Karpas-422 (cell line): ENCODE measurements at regions not wholly inside any gene's neighbourhood (a gene's known extent, or its start where the extent isn't known, plus 50 kb on each side); places are given as distances from the start of the nearest gene placed in this dataset.

ENCODE experiments used
- DNase-seq: peaks from one replicate; pipeline ENCODE4 v3.0.0-alpha.2; 2015
- H2AFZ ChIP-seq: fragments of 200-600 bp; sonication (generic); 2 replicates; pipeline ENCODE4 v1.6.1; 2014; ENCODE audit warnings: antibody characterized with exemption, low read length, mixed read lengths
- H3K27ac ChIP-seq: fragments of 200-600 bp; sonication (generic); 2 replicates; pipeline ENCODE4 v1.5.1; 2014; ENCODE audit warnings: mild to moderate bottlenecking, low read length, moderate library complexity
- H3K27me3 ChIP-seq: fragments of 200-600 bp; sonication (generic); 2 replicates; pipeline ENCODE4 v1.6.1; 2014; ENCODE audit warnings: low read length, mixed read lengths
- H3K36me3 ChIP-seq: fragments of 200-600 bp; sonication (generic); 2 replicates; pipeline ENCODE4 v1.6.1; 2014; ENCODE audit warnings: low read length, mixed read lengths; ENCODE audit not compliant: insufficient read depth
- H3K4me1 ChIP-seq: fragments of 200-600 bp; sonication (generic); 2 replicates; pipeline ENCODE4 v1.6.1; 2014; ENCODE audit warnings: mild to moderate bottlenecking, low read length, mixed read lengths
- H3K4me2 ChIP-seq: fragments of 200-600 bp; sonication (generic); 2 replicates; pipeline ENCODE4 v1.6.1; 2014; ENCODE audit warnings: low read length, low read depth, mild to moderate bottlenecking; ENCODE audit not compliant: poor library complexity, severe bottlenecking
- H3K4me3 ChIP-seq: fragments of 200-600 bp; sonication (generic); 2 replicates; pipeline ENCODE4 v1.5.1; 2014; ENCODE audit warnings: mild to moderate bottlenecking, antibody characterized with exemption, low read length, mixed read lengths
- H3K79me2 ChIP-seq: fragments of 200-600 bp; sonication (generic); 2 replicates; pipeline ENCODE4 v1.6.1; 2014; ENCODE audit warnings: mild to moderate bottlenecking, low read length, mixed read lengths
- H3K9ac ChIP-seq: fragments of 200-600 bp; sonication (generic); 2 replicates; pipeline ENCODE4 v1.6.0; 2014; ENCODE audit warnings: low read length
- H3K9me2 ChIP-seq: fragments of 200-600 bp; sonication (generic), shearing (Covaris generic); replicated peaks from 2 replicates; pipeline ENCODE4 v1.6.0; 2014; ENCODE audit warnings: mild to moderate bottlenecking, low read length, moderate library complexity; ENCODE audit not compliant: insufficient read depth
- H3K9me3 ChIP-seq: fragments of 300-700, 200-600 bp; sonication (generic); 2 replicates; pipeline ENCODE4 v1.6.1; 2014; ENCODE audit warnings: low read length, mixed read lengths
- H4K20me1 ChIP-seq: fragments of 200-600 bp; sonication (generic); 2 replicates; pipeline ENCODE4 v1.6.1; 2014; ENCODE audit warnings: mild to moderate bottlenecking, antibody characterized with exemption, low read length, low read depth; ENCODE audit not compliant: insufficient read depth

- Histone ChIP-seq H3K9me2 (no peaks in the 10 kb centered on the region), H3K79me2 (no peaks in the 10 kb centered on the region), H3K4me2 (no peak overlapping the region), H2AFZ (no peak overlapping the region), H3K27ac (no peak overlapping the region), H4K20me1 (no peaks in the 10 kb centered on the region), H3K36me3 (no peaks in the 10 kb centered on the region), H3K4me3 (no peak overlapping the region), H3K9ac (no peak overlapping the region), H3K9me3 (peaks cover 6% of the 10 kb centered on the region; the same call in 1 of the 2 replicates), H3K4me1 (no peaks in the 10 kb centered on the region), H3K27me3 (no peaks in the 10 kb centered on the region)
- DNase-seq, result no peak
These were observed 172.8 kb upstream of the PSMD7 start for GRCh38 chr16:74123826-74124225.

- Histone ChIP-seq H3K27ac (no peak overlapping the region), H3K9me3 (peaks cover 6% of the 10 kb centered on the region; the same call in 1 of the 2 replicates), H3K4me3 (no peak overlapping the region), H3K27me3 (no peaks in the 10 kb centered on the region), H4K20me1 (no peaks in the 10 kb centered on the region), H3K4me1 (no peaks in the 10 kb centered on the region), H2AFZ (no peak overlapping the region), H3K36me3 (no peaks in the 10 kb centered on the region), H3K79me2 (no peaks in the 10 kb centered on the region), H3K9ac (no peak overlapping the region), H3K9me2 (no peaks in the 10 kb centered on the region), H3K4me2 (no peak overlapping the region)
- no peak for DNase-seq
These were observed 173.4 kb upstream of the PSMD7 start for GRCh38 chr16:74123195-74123594.

DNA sequence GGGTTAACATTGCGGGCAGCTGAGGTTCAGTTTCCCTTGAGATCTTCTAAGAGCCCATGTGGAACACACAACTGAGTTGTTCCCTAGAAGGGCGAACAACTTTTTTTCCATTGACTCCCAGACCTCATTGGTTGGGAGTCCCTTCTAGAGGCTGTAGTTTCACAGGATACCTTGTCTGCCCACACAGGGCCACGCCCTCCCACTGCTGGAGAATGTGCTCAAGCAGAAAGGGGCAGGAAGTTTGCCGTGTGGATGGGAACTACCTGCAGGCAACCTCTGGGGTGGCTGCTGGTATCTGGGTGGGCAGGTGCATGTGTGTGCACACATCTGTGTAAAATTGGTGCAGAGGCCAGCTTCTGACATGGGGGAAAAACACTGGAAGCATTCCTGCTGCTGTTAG lies 178.8 kb upstream of the PSMD7 start:
- H3K4me3 ChIP-seq, result no peak overlapping the region
- no peaks in the 10 kb centered on the region for H3K27me3 ChIP-seq
- no peak overlapping the region for H3K9ac ChIP-seq

GRCh38 chr16:74113545-74113944 lies 183.1 kb upstream of the PSMD7 start:
- Histone ChIP-seq H3K79me2 (no peaks in the 10 kb centered on the region), H3K9me3 (no peaks in the 10 kb centered on the region), H3K4me1 (no peaks in the 10 kb centered on the region), H3K27me3 (no peaks in the 10 kb centered on the region), H3K9me2 (no peaks in the 10 kb centered on the region), H4K20me1 (no peaks in the 10 kb centered on the region), H3K4me3 (no peak overlapping the region), H3K9ac (no peak overlapping the region), H3K4me2 (no peak overlapping the region), H3K36me3 (no peaks in the 10 kb centered on the region), H3K27ac (no peak overlapping the region), H2AFZ (no peak overlapping the region)
- no peak for DNase-seq

More for the DNA sequence above, 178.8 kb upstream of the PSMD7 start:
- Histone ChIP-seq H3K79me2 (no peaks in the 10 kb centered on the region), H3K9me3 (no peaks in the 10 kb centered on the region), H4K20me1 (no peaks in the 10 kb centered on the region), H3K4me1 (no peaks in the 10 kb centered on the region), H3K36me3 (no peaks in the 10 kb centered on the region), H3K4me2 (no peak overlapping the region), H3K27ac (no peak overlapping the region), H3K9me2 (no peaks in the 10 kb centered on the region), H2AFZ (no peak overlapping the region)
- no peak for DNase-seq

DNA sequence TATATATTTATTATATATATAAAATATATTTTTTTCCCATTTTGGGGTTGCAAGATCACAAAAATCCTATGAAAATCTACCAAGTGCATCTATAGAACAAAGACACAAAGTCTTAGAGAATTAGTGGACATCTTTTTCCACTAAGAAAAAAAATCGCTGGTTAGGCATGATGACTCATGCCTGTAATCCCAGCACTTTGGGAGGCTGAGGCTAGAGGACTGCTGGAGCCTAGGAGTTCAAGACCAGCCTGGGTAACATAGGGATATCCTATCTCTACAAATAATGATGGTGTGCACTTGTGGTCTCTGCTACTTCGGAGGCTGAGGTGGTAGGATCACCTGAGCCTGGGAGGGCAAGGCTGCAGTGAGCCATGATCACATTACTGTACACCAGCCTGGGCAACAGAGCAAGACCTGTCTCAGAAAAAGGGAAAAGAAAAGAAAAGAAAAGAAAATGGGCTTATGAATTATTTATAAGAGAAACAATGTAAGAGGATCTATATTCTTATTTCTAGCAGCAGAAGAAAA lies 185.1 kb upstream of the PSMD7 start:
- no peaks in the 10 kb centered on the region for H3K9me2 ChIP-seq
- no peaks in the 10 kb centered on the region for H3K27me3 ChIP-seq
- H4K20me1 ChIP-seq, result no peaks in the 10 kb centered on the region
- H3K4me1 ChIP-seq, result no peaks in the 10 kb centered on the region
- no peak overlapping the region for H2AFZ ChIP-seq
- no peak for DNase-seq
- no peak overlapping the region for H3K4me2 ChIP-seq
- no peaks in the 10 kb centered on the region for H3K79me2 ChIP-seq
- H3K9me3 ChIP-seq, result no peaks in the 10 kb centered on the region
- H3K36me3 ChIP-seq, result no peaks in the 10 kb centered on the region
- no peak overlapping the region for H3K9ac ChIP-seq
- H3K27ac ChIP-seq, result no peak overlapping the region
- H3K4me3 ChIP-seq, result no peak overlapping the region

- no peaks in the 10 kb centered on the region for H3K4me1 ChIP-seq
- no peaks in the 10 kb centered on the region for H3K79me2 ChIP-seq
- peak overlapping the region; percentile 49 for H3K4me2 ChIP-seq
- H3K4me3 ChIP-seq, result peak overlapping the region; percentile 8; the same call in 1 of the 2 replicates
- no peaks in the 10 kb centered on the region for H3K9me2 ChIP-seq
- H3K9me3 ChIP-seq, result no peaks in the 10 kb centered on the region
- peak; percentile 82 for DNase-seq
- H3K9ac ChIP-seq, result no peak overlapping the region
- no peak overlapping the region for H3K27ac ChIP-seq
- 0 out of 2 replicates have a peak overlapping the region, but pooled peaks have one; percentile 34 for H2AFZ ChIP-seq
- H4K20me1 ChIP-seq, result no peaks in the 10 kb centered on the region
- H3K36me3 ChIP-seq, result no peaks in the 10 kb centered on the region
- H3K27me3 ChIP-seq, result no peaks in the 10 kb centered on the region
These were observed 188.6 kb upstream of the PSMD7 start for GRCh38 chr16:74107795-74108610.

- DNase-seq, result no peak
- Histone ChIP-seq H3K4me3 (no peak overlapping the region), H3K36me3 (no peaks in the 10 kb centered on the region), H2AFZ (no peak overlapping the region), H4K20me1 (no peaks in the 10 kb centered on the region), H3K27ac (no peak overlapping the region), H3K4me2 (no peak overlapping the region), H3K4me1 (no peaks in the 10 kb centered on the region), H3K9me3 (no peaks in the 10 kb centered on the region), H3K9me2 (no peaks in the 10 kb centered on the region), H3K9ac (no peak overlapping the region), H3K27me3 (no peaks in the 10 kb centered on the region), H3K79me2 (no peaks in the 10 kb centered on the region)
These were observed 192.6 kb upstream of the PSMD7 start for GRCh38 chr16:74104022-74104421.

- Histone ChIP-seq H3K9me2 (no peaks in the 10 kb centered on the region), H3K4me2 (no peak overlapping the region), H2AFZ (no peak overlapping the region), H4K20me1 (no peaks in the 10 kb centered on the region), H3K4me3 (no peak overlapping the region), H3K79me2 (no peaks in the 10 kb centered on the region), H3K36me3 (no peaks in the 10 kb centered on the region), H3K4me1 (no peaks in the 10 kb centered on the region), H3K9me3 (no peaks in the 10 kb centered on the region), H3K27ac (no peak overlapping the region), H3K27me3 (no peaks in the 10 kb centered on the region), H3K9ac (no peak overlapping the region)
- no peak for DNase-seq
These were observed 195.1 kb upstream of the PSMD7 start for GRCh38 chr16:74101379-74102137.
